IMR-90 (cell line): ENCODE measurements at regions not wholly inside any gene's neighbourhood (a gene's known extent, or its start where the extent isn't known, plus 50 kb on each side); places are given as distances from the start of the nearest gene placed in this dataset.

Source experiments
- ATAC-seq: fragments of 200-7000 bp; cut with Tn5 transposase; 2 replicates; pipeline ENCODE4 v1.9.1; 2020; ENCODE audit warnings: low read depth, mild to moderate bottlenecking, moderate library complexity
- BruUV-seq: library from RNA; stranded (reverse); fragments of 400-500 nt; replicated peaks from 2 replicates; lab custom pipeline; 2021; lab: Mats Ljungman, UMichigan
- CTCF ChIA-PET: fragments of 300-600 bp; formaldehyde crosslinking; extraction: SDS; loops from one replicate; lab custom pipeline; 2021; ENCODE audit warnings: antibody characterized with exemption; lab: Yijun Ruan, JAX
- POLR2A ChIA-PET: fragments of 300-600 bp; sonication (Branson Sonifier 250); formaldehyde crosslinking; loops from one replicate; lab custom pipeline; 2022; ENCODE audit warnings: antibody characterized with exemption; ENCODE audit not compliant: unreplicated experiment; lab: Charles Lee
- DNase-seq: peaks from one replicate; pipeline ENCODE4 v3.0.0; 2013
- H2AFZ ChIP-seq: replicated peaks from 2 replicates; pipeline ENCODE3; 2013; ENCODE audit warnings: low read length, mild to moderate bottlenecking; ENCODE audit not compliant: poor library complexity
- H2AK5ac ChIP-seq: 2 replicates; pipeline ENCODE4 v1.6.1; 2013; ENCODE audit warnings: low read depth, low read length, inconsistent platforms
- H2AK9ac ChIP-seq: replicated peaks from 2 replicates; pipeline ENCODE3; 2013; ENCODE audit warnings: mild to moderate bottlenecking, low read depth, low read length, moderate library complexity; ENCODE audit not compliant: poor library complexity
- H2BK120ac ChIP-seq: 2 replicates; pipeline ENCODE4 v1.6.1; 2013; ENCODE audit warnings: low read depth, low read length, inconsistent platforms
- H2BK15ac ChIP-seq: 3 replicates; pipeline ENCODE4 v1.6.1; 2013; ENCODE audit warnings: low read depth, low read length, inconsistent platforms
- H2BK20ac ChIP-seq: 2 replicates; pipeline ENCODE4 v1.6.1; 2013; ENCODE audit warnings: low read depth, mild to moderate bottlenecking, inconsistent platforms, low read length, moderate library complexity
- H2BK5ac ChIP-seq: 2 replicates; pipeline ENCODE4 v1.6.1; 2013; ENCODE audit warnings: mild to moderate bottlenecking, low read depth, low read length, inconsistent platforms; ENCODE audit not compliant: poor library complexity, severe bottlenecking
- H3K14ac ChIP-seq: replicated peaks from 2 replicates; pipeline ENCODE4 v1.6.1; 2013; ENCODE audit warnings: low read depth, low read length, inconsistent platforms
- H3K18ac ChIP-seq: 2 replicates; pipeline ENCODE4 v1.6.1; 2013; ENCODE audit warnings: low read depth, low read length, control low read depth
- H3K23ac ChIP-seq: 2 replicates; pipeline ENCODE4 v1.6.1; 2013; ENCODE audit warnings: low read depth, low read length, inconsistent platforms
- H3K27ac ChIP-seq: 2 replicates; pipeline ENCODE4 v1.5.1; 2013; ENCODE audit warnings: mild to moderate bottlenecking, control low read depth, low read length; ENCODE audit not compliant: insufficient read depth
- H3K27me3 ChIP-seq: 2 replicates; pipeline ENCODE4 v1.6.1; 2013; ENCODE audit warnings: low read length; ENCODE audit not compliant: control insufficient read depth, insufficient read depth
- H3K36me3 ChIP-seq: 2 replicates; pipeline ENCODE4 v1.6.1; 2013; ENCODE audit warnings: low read length, mixed read lengths; ENCODE audit not compliant: control insufficient read depth, insufficient read depth
- H3K4ac ChIP-seq: 2 replicates; pipeline ENCODE4 v1.6.1; 2013; ENCODE audit warnings: low read depth, low read length, inconsistent platforms
- H3K4me1 ChIP-seq: 2 replicates; pipeline ENCODE4 v1.6.1; 2013; ENCODE audit warnings: low read length, mixed read lengths; ENCODE audit not compliant: control insufficient read depth, insufficient read depth
- H3K4me2 ChIP-seq: 2 replicates; pipeline ENCODE4 v1.6.1; 2013; ENCODE audit warnings: low read depth, mild to moderate bottlenecking, control low read depth, low read length, moderate library complexity
- H3K4me3 ChIP-seq: 2 replicates; pipeline ENCODE4 v1.5.1; 2013; ENCODE audit warnings: low read depth, mild to moderate bottlenecking, control low read depth, low read length, moderate library complexity; ENCODE audit not compliant: insufficient read depth
- H3K56ac ChIP-seq: 2 replicates; pipeline ENCODE4 v1.6.1; 2013; ENCODE audit warnings: low read length, inconsistent platforms; ENCODE audit not compliant: insufficient read depth; ENCODE audit errors: extremely low read depth
- H3K79me1 ChIP-seq, 2 experiments: 2 replicates each; pipeline ENCODE4 v1.6.1; 2013; ENCODE audit warnings: low read length in 2 of 2, inconsistent platforms in 1 of 2, low read depth in 1 of 2
- H3K9ac ChIP-seq: 2 replicates; pipeline ENCODE4 v1.6.1; 2013; ENCODE audit warnings: low read depth, low read length, control low read depth
- H3K9me1 ChIP-seq: 2 replicates; pipeline ENCODE4 v1.6.1; 2013; ENCODE audit warnings: low read length, inconsistent platforms; ENCODE audit not compliant: insufficient read depth
- H3K9me3 ChIP-seq: 2 replicates; pipeline ENCODE4 v1.6.1; 2013; ENCODE audit warnings: low read length; ENCODE audit not compliant: control insufficient read depth, insufficient read depth
- H4K20me1 ChIP-seq: 2 replicates; pipeline ENCODE4 v1.6.1; 2013; ENCODE audit warnings: low read length, inconsistent platforms; ENCODE audit not compliant: insufficient read depth
- H4K5ac ChIP-seq: 2 replicates; pipeline ENCODE4 v1.6.1; 2013; ENCODE audit warnings: mild to moderate bottlenecking, low read depth, low read length, control low read depth
- H4K8ac ChIP-seq, 2 experiments: 2 replicates each; pipeline ENCODE4 v1.6.1; 2013; ENCODE audit warnings: low read depth in 2 of 2, low read length in 2 of 2, control low read depth in 1 of 2, inconsistent platforms in 1 of 2
- H4K91ac ChIP-seq: 2 replicates; pipeline ENCODE4 v1.6.1; 2013; ENCODE audit warnings: low read depth, low read length, inconsistent platforms; ENCODE audit not compliant: insufficient read depth
- FOS ChIP-seq: fragments of 150-350 bp; IDR thresholded peaks from 2 replicates; pipeline ENCODE4 v1.6.1; 2016; ENCODE audit warnings: low read depth, low read length
- RFX5 ChIP-seq: IDR thresholded peaks from 2 replicates; pipeline ENCODE4 v1.8.0; 2012; ENCODE audit warnings: low read depth, mild to moderate bottlenecking, low read length, moderate library complexity
- USF2 ChIP-seq: fragments of 150-350 bp; IDR thresholded peaks from 2 replicates; pipeline ENCODE4 v1.6.1; 2017; ENCODE audit warnings: mild to moderate bottlenecking, antibody characterized with exemption, low read length, low read depth
- WGBS, 2 experiments: methylation state at CpG; one replicate each; pipeline versions ENCODE4 v1.1.5 to v1.1.7; 2013; ENCODE audit warnings: missing lambda C conversion rate in 2 of 2; ENCODE audit not compliant: insufficient read length in 1 of 2; ENCODE audit errors: extremely low coverage in 2 of 2; 5-methylcytosine and 5-hydroxymethylcytosine counted together
- dilution Hi-C: fragments of 300-500 bp; cut with HindIII; formaldehyde crosslinking; loops from one replicate; pipeline ENCODE4 v1.14.3; 2018; ENCODE audit warnings: low sequenced_read_pairs; ENCODE audit not compliant: unreplicated experiment
- in situ Hi-C: fragments of 300-500 bp; cut with MboI; formaldehyde crosslinking; loops from 3 replicates; pipeline ENCODE4 v1.14.3; 2019; ENCODE audit warnings: low sequenced_read_pairs, inconsistent platforms, mixed read lengths
- intact Hi-C: fragments of 100-400 bp; cut with micrococcal nuclease; formaldehyde crosslinking; loops from 2 replicates; pipeline ENCODE4 v1.10.0; 2022

GRCh38 chr2:172213116-172213860 is 110.6 kb upstream of the DLX2 start:
- no peak overlapping the region for H2AK5ac ChIP-seq
- H3K9me3 ChIP-seq, result no peaks in the 10 kb centered on the region

More at GRCh38 chr2:172213116-172213860, 110.6 kb upstream of the DLX2 start:
- no peak overlapping the region for H2AFZ ChIP-seq
- H4K5ac ChIP-seq, result no peak overlapping the region
- ChIA-PET POLR2A (no interaction called here), CTCF (interaction anchor here (0.6 kb wide), 1 partner anchor 450 kb away, joined by 4 read pairs; no protein-coding TSS in a partner anchor)
- peaks cover 17% of the 10 kb centered on the region for H3K4me1 ChIP-seq
- H3K4me2 ChIP-seq, result no peak overlapping the region
- H3K14ac ChIP-seq, result no peak overlapping the region
- no peak overlapping the region for H3K56ac ChIP-seq
- H2BK5ac ChIP-seq, result no peak overlapping the region
- H3K4ac ChIP-seq, result no peak overlapping the region
- no peaks in the 10 kb centered on the region for H3K36me3 ChIP-seq
- no peaks in the 10 kb centered on the region for H3K27me3 ChIP-seq
- no peaks in the 10 kb centered on the region for H3K79me1 ChIP-seq
- H4K91ac ChIP-seq, result no peak overlapping the region
- no peak overlapping the region for H2BK20ac ChIP-seq
- no peak overlapping the region for H3K18ac ChIP-seq
- ATAC-seq (no peak), DNase-seq (no peak)
- intact Hi-C loops, result no loop called here
- H3K9me1 ChIP-seq, result peaks cover 7% of the 10 kb centered on the region
- no peak overlapping the region for H3K4me3 ChIP-seq
- dilution Hi-C loops, result no loop called here
- no TSS peak for BruUV-seq
- no peak overlapping the region for H4K8ac ChIP-seq
- 100% methylated on average over 2 of the region's 12 CpGs; no CpG with 5 or more reads in 1 of the 2 experiments for WGBS, 2 experiments
- H2BK120ac ChIP-seq, result no peak overlapping the region
- no peak overlapping the region for H3K27ac ChIP-seq
- H3K23ac ChIP-seq, result no peak overlapping the region
- H2AK9ac ChIP-seq, result no peak overlapping the region
- TF ChIP-seq FOS (no peak), USF2 (no peak), RFX5 (no peak)
- in situ Hi-C loops, result no loop called here
- no peak overlapping the region for H2BK15ac ChIP-seq
- H3K9ac ChIP-seq, result no peak overlapping the region
- no peaks in the 10 kb centered on the region for H4K20me1 ChIP-seq
